CMK (cell line): ENCODE measurements at regions not wholly inside any gene's neighbourhood (a gene's known extent, or its start where the extent isn't known, plus 50 kb on each side); places are given as distances from the start of the nearest gene placed in this dataset.
"Not testable (repeated sequence)": the region's sequence is repeated elsewhere in the genome, so short reads cannot be mapped to it uniquely, and the experiment has no call there.

ENCODE experiments used
- DNase-seq: peaks from one replicate; pipeline ENCODE4 v3.0.0-alpha.2; 2010; ENCODE audit warnings: low read depth

GRCh38 chr20:4358552-4358951 is 109.5 kb upstream of the ADRA1D start:
- no peak for DNase-seq

GRCh38 chr20:4352348-4352747 is 103.3 kb upstream of the ADRA1D start:
- no peak for DNase-seq

GRCh38 chr20:4350096-4350495 is 101.0 kb upstream of the ADRA1D start:
- no peak for DNase-seq

- DNase-seq, result no peak
Observed at GRCh38 chr20:4344670-4345069, 95.6 kb upstream of the ADRA1D start.

- DNase-seq, result no peak
Observed at GRCh38 chr20:4342609-4343008, 93.5 kb upstream of the ADRA1D start.

- no peak for DNase-seq
Observed at GRCh38 chr20:4341804-4342485, 92.9 kb upstream of the ADRA1D start.

GRCh38 chr20:4335722-4336121 is 86.6 kb upstream of the ADRA1D start:
- DNase-seq, result no peak

GRCh38 chr20:4332121-4332860 is 83.2 kb upstream of the ADRA1D start:
- DNase-seq, result no peak

GRCh38 chr20:4330011-4330410 is 80.9 kb upstream of the ADRA1D start:
- no peak for DNase-seq

GRCh38 chr20:4329232-4329631 is 80.1 kb upstream of the ADRA1D start:
- DNase-seq, result no peak

GRCh38 chr20:4328541-4328940 is 79.5 kb upstream of the ADRA1D start:
- no peak for DNase-seq

GRCh38 chr20:4327956-4328355 is 78.9 kb upstream of the ADRA1D start:
- no peak for DNase-seq

GRCh38 chr20:4326195-4327065 is 77.3 kb upstream of the ADRA1D start:
- no peak for DNase-seq

GRCh38 chr20:4325548-4326187 is 76.6 kb upstream of the ADRA1D start:
- DNase-seq, result no peak

- DNase-seq, result no peak
Observed at GRCh38 chr20:4324611-4325243, 75.6 kb upstream of the ADRA1D start.

GRCh38 chr20:4322499-4322898 is 73.4 kb upstream of the ADRA1D start:
- DNase-seq, result no peak

- DNase-seq, result no peak
Observed at GRCh38 chr20:4320291-4320690, 71.2 kb upstream of the ADRA1D start.

- DNase-seq, result no peak
Observed at GRCh38 chr20:4318891-4319290, 69.8 kb upstream of the ADRA1D start.

- not testable (repeated sequence) for DNase-seq
Observed at GRCh38 chr20:4310616-4311015, 61.5 kb upstream of the ADRA1D start.

GRCh38 chr20:4306206-4306605 is 57.1 kb upstream of the ADRA1D start:
- DNase-seq, result no peak

GRCh38 chr20:4305091-4305490 is 56.0 kb upstream of the ADRA1D start:
- no peak for DNase-seq

- DNase-seq, result no peak
Observed at GRCh38 chr20:4304601-4305000, 55.5 kb upstream of the ADRA1D start.
